HEK293T (cell line): ENCODE measurements at regions not wholly inside any gene's neighbourhood (a gene's known extent, or its start where the extent isn't known, plus 50 kb on each side); places are given as distances from the start of the nearest gene placed in this dataset.

ENCODE experiments used
- SP1 ChIP-seq: fragments of 450-650 bp; IDR thresholded peaks from 2 replicates; pipeline ENCODE4 v1.6.1; 2017
- SUZ12 ChIP-seq: fragments of 450-650 bp; IDR thresholded peaks from 2 replicates; pipeline ENCODE4 v1.6.1; 2016; ENCODE audit warnings: mild to moderate bottlenecking

DNA sequence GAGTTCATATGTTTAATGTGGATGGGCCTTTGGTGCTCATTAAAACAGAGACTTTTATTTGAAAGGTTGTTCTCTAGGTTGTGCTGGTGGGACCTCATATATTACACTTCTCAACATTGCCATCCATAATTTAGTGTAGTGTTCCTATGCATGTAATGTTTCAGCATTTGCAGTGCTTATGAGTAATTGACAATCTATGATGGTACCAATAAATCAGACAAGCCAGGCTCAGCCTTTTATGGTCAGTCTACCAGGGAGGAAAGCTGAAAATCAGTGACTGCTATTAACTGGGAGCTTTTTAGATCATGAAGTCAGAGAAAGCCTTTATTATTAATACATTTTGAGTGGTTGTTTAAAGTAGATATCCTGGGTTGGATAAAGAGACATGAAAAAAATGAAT is 120.1 kb upstream of the SLC28A3 start:
- TF ChIP-seq SUZ12, result no peak
- TF ChIP-seq SP1, result no peak
